MCF 10A (cell line): ENCODE measurements at regions not wholly inside any gene's neighbourhood (a gene's known extent, or its start where the extent isn't known, plus 50 kb on each side); places are given as distances from the start of the nearest gene placed in this dataset.

ENCODE experiments used
- BruUV-seq: library from RNA; stranded (reverse); fragments of 400-500 nt; replicated peaks from 2 replicates; lab custom pipeline; 2021; lab: Mats Ljungman, UMichigan
- CTCF ChIA-PET: fragments of 300-600 bp; sonication (Branson Sonifier 250); formaldehyde crosslinking; extraction: SDS; loops from one replicate; lab custom pipeline; 2021; ENCODE audit warnings: antibody characterized with exemption, inconsistent platforms; lab: Yijun Ruan, JAX
- POLR2A ChIA-PET: fragments of 300-600, 350-650 bp; sonication (Branson Sonifier 250); formaldehyde crosslinking; extraction: SDS; loops from one replicate; lab custom pipeline; 2020; ENCODE audit warnings: antibody characterized with exemption, inconsistent platforms; lab: Yijun Ruan, JAX
- DNase-seq: peaks from one replicate; pipeline ENCODE4 v3.0.0-alpha.2; 2018; ENCODE audit not compliant: unreplicated experiment
- H3K27ac Mint-ChIP-seq: one replicate; pipeline ENCODE4 v1.8.0; 2022; ENCODE audit warnings: mild to moderate bottlenecking, low read depth, mixed read lengths; ENCODE audit not compliant: unreplicated experiment
- H3K27me3 Mint-ChIP-seq: one replicate; pipeline ENCODE4 v1.8.0; 2022; ENCODE audit warnings: mixed read lengths; ENCODE audit not compliant: insufficient read depth, unreplicated experiment
- H3K36me3 Mint-ChIP-seq: one replicate; pipeline ENCODE4 v1.8.0; 2022; ENCODE audit warnings: mild to moderate bottlenecking, moderate library complexity, mixed read lengths; ENCODE audit not compliant: insufficient read depth, unreplicated experiment
- H3K4me1 Mint-ChIP-seq: one replicate; pipeline ENCODE4 v1.8.0; 2022; ENCODE audit warnings: mixed read lengths; ENCODE audit not compliant: insufficient read depth, unreplicated experiment
- H3K4me3 Mint-ChIP-seq: one replicate; pipeline ENCODE4 v1.8.0; 2022; ENCODE audit warnings: mild to moderate bottlenecking, moderate library complexity, mixed read lengths; ENCODE audit not compliant: unreplicated experiment
- H3K9me3 Mint-ChIP-seq: one replicate; pipeline ENCODE4 v1.8.0; 2022; ENCODE audit warnings: mixed read lengths; ENCODE audit not compliant: unreplicated experiment
- CTCF ChIP-seq: fragments of 200-600 bp; IDR thresholded peaks from one replicate; pipeline ENCODE4 v1.8.0; 2022; ENCODE audit warnings: antibody characterized with exemption, mild to moderate bottlenecking; ENCODE audit not compliant: unreplicated experiment
- intact Hi-C: fragments of 100-400 bp; cut with micrococcal nuclease; formaldehyde crosslinking; loops from 2 replicates; pipeline ENCODE4 v1.14.1; 2022

GRCh38 chr13:51020600-51020999 is 90.5 kb downstream of the C13orf42 start:
- no peak for DNase-seq
- Mint-ChIP-seq H3K27me3 (peaks cover 19% of the 10 kb centered on the region), H3K4me1 (no peaks in the 10 kb centered on the region), H3K36me3 (no peaks in the 10 kb centered on the region), H3K9me3 (no peaks in the 10 kb centered on the region), H3K27ac (no peak overlapping the region), H3K4me3 (no peak overlapping the region)
- TF ChIP-seq CTCF: no peak
- no TSS peak for BruUV-seq
- intact Hi-C loops: no loop called here
- ChIA-PET POLR2A (no interaction called here), CTCF (interaction anchor here (1.4 kb wide), 1 partner anchor 9 kb away, joined by 3 read pairs; no protein-coding TSS in a partner anchor)

GRCh38 chr13:51019026-51019425 is 92.0 kb downstream of the C13orf42 start:
- POLR2A ChIA-PET: no interaction called here
- H3K9me3 Mint-ChIP-seq: no peaks in the 10 kb centered on the region

GRCh38 chr13:51017516-51017915 is 93.6 kb downstream of the C13orf42 start:
- H3K9me3 Mint-ChIP-seq: peaks cover 8% of the 10 kb centered on the region
- DNase-seq: no peak
- ChIA-PET POLR2A (interaction anchor here (1.2 kb wide), 1 partner anchor 22 kb away, joined by 3 read pairs; no protein-coding TSS in a partner anchor), CTCF (interaction anchor here (0.6 kb wide), 1 partner anchor 228 kb away, joined by 5 read pairs; no protein-coding TSS in a partner anchor)
- H3K4me1 Mint-ChIP-seq: no peaks in the 10 kb centered on the region
- peaks cover 16% of the 10 kb centered on the region for H3K27me3 Mint-ChIP-seq
- no peak for TF ChIP-seq CTCF
- H3K4me3 Mint-ChIP-seq: no peak overlapping the region
- intact Hi-C loops: no loop called here
- H3K27ac Mint-ChIP-seq: no peak overlapping the region
- no peaks in the 10 kb centered on the region for H3K36me3 Mint-ChIP-seq
- no TSS peak for BruUV-seq

More at GRCh38 chr13:51019026-51019425, 92.0 kb downstream of the C13orf42 start:
- Mint-ChIP-seq H3K36me3 (no peaks in the 10 kb centered on the region), H3K27me3 (peaks cover 19% of the 10 kb centered on the region), H3K27ac (no peak overlapping the region), H3K4me1 (no peaks in the 10 kb centered on the region), H3K4me3 (no peak overlapping the region)
- intact Hi-C loops: no loop called here
- CTCF ChIA-PET: no interaction called here
- no peak for TF ChIP-seq CTCF
- no TSS peak for BruUV-seq
- DNase-seq: no peak

GRCh38 chr13:51015973-51016372 is 95.1 kb downstream of the C13orf42 start:
- intact Hi-C loops: no loop called here
- H3K4me1 Mint-ChIP-seq: no peaks in the 10 kb centered on the region
- ChIA-PET CTCF (interaction anchor here (0.6 kb wide), 1 partner anchor 48 kb away, joined by 3 read pairs; no protein-coding TSS in a partner anchor), POLR2A (no interaction called here)
- TF ChIP-seq CTCF: no peak
- peaks cover under 1% of the 10 kb centered on the region for H3K27me3 Mint-ChIP-seq
- no peak overlapping the region for H3K27ac Mint-ChIP-seq
- H3K4me3 Mint-ChIP-seq: no peak overlapping the region
- H3K9me3 Mint-ChIP-seq: peaks cover 9% of the 10 kb centered on the region
- peak; percentile 5 for DNase-seq
- BruUV-seq: no TSS peak
- H3K36me3 Mint-ChIP-seq: no peaks in the 10 kb centered on the region
